Neural cell (in vitro differentiated cells): ENCODE measurements at regions not wholly inside any gene's neighbourhood (a gene's known extent, or its start where the extent isn't known, plus 50 kb on each side); places are given as distances from the start of the nearest gene placed in this dataset.
A peak's percentile ranks its signal among the peaks of the same experiment; 100 is the strongest.

ENCODE experiments used
- H2AFZ ChIP-seq: fragments of 200-600, 300-800 bp; sonication (generic), shearing (Covaris generic); 2 replicates; pipeline ENCODE4 v1.6.0; 2014; ENCODE audit warnings: low read depth, mild to moderate bottlenecking, antibody characterized with exemption, low read length, moderate library complexity
- H3F3A ChIP-seq: fragments of 200-600 bp; shearing (Covaris generic); 2 replicates; pipeline ENCODE4 v1.6.1; 2016; ENCODE audit warnings: mild to moderate bottlenecking, moderate library complexity, mixed read lengths, antibody characterized with exemption, low read length; ENCODE audit not compliant: insufficient read depth, poor library complexity, severe bottlenecking
- H3K27ac ChIP-seq: fragments of 200-600, 300-800 bp; sonication (generic), shearing (Covaris generic); 2 replicates; pipeline ENCODE4 v1.5.1; 2014; ENCODE audit warnings: mild to moderate bottlenecking, low read length, moderate library complexity
- H3K27me3 ChIP-seq: fragments of 300-800, 200-600 bp; sonication (generic), shearing (Covaris generic); 2 replicates; pipeline ENCODE4 v1.6.0; 2014; ENCODE audit warnings: mild to moderate bottlenecking, low read depth, low read length, moderate library complexity; ENCODE audit not compliant: insufficient read depth
- H3K36me3 ChIP-seq: fragments of 300-800, 200-600 bp; sonication (generic), shearing (Covaris generic); 2 replicates; pipeline ENCODE4 v1.5.1; 2014; ENCODE audit warnings: mild to moderate bottlenecking, antibody characterized with exemption, low read length, moderate library complexity; ENCODE audit not compliant: insufficient read depth
- H3K4me2 ChIP-seq: fragments of 300-800, 200-600 bp; sonication (generic), shearing (Covaris generic); 2 replicates; pipeline ENCODE4 v1.6.0; 2014; ENCODE audit warnings: mild to moderate bottlenecking, low read length
- H3K4me3 ChIP-seq: fragments of 300-800, 200-600 bp; sonication (generic), shearing (Covaris generic); 2 replicates; pipeline ENCODE4 v1.5.1; 2014; ENCODE audit warnings: mild to moderate bottlenecking, low read length, moderate library complexity
- H3K79me2 ChIP-seq: fragments of 200-600 bp; shearing (Covaris generic); replicated peaks from 2 replicates; pipeline ENCODE4 v1.6.0; 2014; ENCODE audit warnings: mild to moderate bottlenecking, low read length, moderate library complexity; ENCODE audit not compliant: insufficient read depth
- H3K9ac ChIP-seq: fragments of 300-800, 200-600 bp; sonication (generic), shearing (Covaris generic); 2 replicates; pipeline ENCODE4 v1.6.1; 2016; ENCODE audit warnings: mild to moderate bottlenecking, low read length, mixed read lengths
- H3K9me2 ChIP-seq: fragments of 200-600 bp; shearing (Covaris generic); 2 replicates; pipeline ENCODE4 v1.6.1; 2016; ENCODE audit warnings: mild to moderate bottlenecking, low read length, mixed read lengths; ENCODE audit not compliant: insufficient read depth
- H3K9me3 ChIP-seq: fragments of 200-600, 300-800 bp; sonication (generic), shearing (Covaris generic); 2 replicates; pipeline ENCODE4 v1.6.1; 2016; ENCODE audit warnings: mild to moderate bottlenecking, mixed run types, low read length, moderate library complexity, mixed read lengths
- H4K20me1 ChIP-seq: fragments of 200-600 bp; shearing (Covaris generic); 2 replicates; pipeline ENCODE4 v1.6.1; 2016; ENCODE audit warnings: mild to moderate bottlenecking, mixed run types; ENCODE audit not compliant: insufficient read depth
- EP300 ChIP-seq: fragments of 450-650 bp; conservative IDR thresholded peaks from 2 replicates; pipeline ENCODE4 v1.6.1; 2014; ENCODE audit warnings: antibody characterized with exemption, mild to moderate bottlenecking, moderate library complexity; ENCODE audit not compliant: poor library complexity, severe bottlenecking
- EZH2 ChIP-seq: fragments of 200-600, 300-800 bp; shearing (Covaris generic), sonication (generic); IDR thresholded peaks from 2 replicates; pipeline ENCODE4 v1.6.1; 2014; ENCODE audit warnings: antibody characterized with exemption, low read length, borderline replicate concordance, mild to moderate bottlenecking; ENCODE audit not compliant: insufficient read depth, poor library complexity, severe bottlenecking
- MXI1 ChIP-seq: fragments of 450-650 bp; conservative IDR thresholded peaks from 2 replicates; pipeline ENCODE4 v1.6.1; 2014; ENCODE audit warnings: antibody characterized with exemption, mild to moderate bottlenecking; ENCODE audit not compliant: poor library complexity, severe bottlenecking
- POLR2AphosphoS5 ChIP-seq: IDR thresholded peaks from 2 replicates; pipeline ENCODE4 v1.6.1; 2012
- RAD21 ChIP-seq: fragments of 450-650 bp; conservative IDR thresholded peaks from 2 replicates; pipeline ENCODE4 v1.6.1; 2014; ENCODE audit warnings: antibody characterized with exemption, mild to moderate bottlenecking, moderate library complexity
- SMC3 ChIP-seq: fragments of 450-650 bp; conservative IDR thresholded peaks from 2 replicates; pipeline ENCODE4 v1.6.1; 2014; ENCODE audit warnings: antibody characterized with exemption, mild to moderate bottlenecking, moderate library complexity; ENCODE audit not compliant: poor library complexity
- TAF1 ChIP-seq: IDR thresholded peaks from 2 replicates; pipeline ENCODE4 v1.6.1; 2012; ENCODE audit warnings: low read depth
- TF ChIP-seq, protein P1 (sequence below): fragments of 450-650 bp; IDR thresholded peaks from 2 replicates; pipeline ENCODE4 v1.5.1; 2014; ENCODE audit warnings: antibody characterized with exemption, mild to moderate bottlenecking, moderate library complexity; ENCODE audit not compliant: poor library complexity, severe bottlenecking
- TF ChIP-seq, protein P2 (sequence below): IDR thresholded peaks from 2 replicates; pipeline ENCODE4 v1.6.1; 2012; ENCODE audit warnings: borderline replicate concordance

- no peak overlapping the region for H3K9ac ChIP-seq
- TF ChIP-seq EP300: no peak
- no peak for TF ChIP-seq EZH2
- no peak for TF ChIP-seq MXI1
- no peak for TF ChIP-seq POLR2AphosphoS5
- TF ChIP-seq, protein P1, sequence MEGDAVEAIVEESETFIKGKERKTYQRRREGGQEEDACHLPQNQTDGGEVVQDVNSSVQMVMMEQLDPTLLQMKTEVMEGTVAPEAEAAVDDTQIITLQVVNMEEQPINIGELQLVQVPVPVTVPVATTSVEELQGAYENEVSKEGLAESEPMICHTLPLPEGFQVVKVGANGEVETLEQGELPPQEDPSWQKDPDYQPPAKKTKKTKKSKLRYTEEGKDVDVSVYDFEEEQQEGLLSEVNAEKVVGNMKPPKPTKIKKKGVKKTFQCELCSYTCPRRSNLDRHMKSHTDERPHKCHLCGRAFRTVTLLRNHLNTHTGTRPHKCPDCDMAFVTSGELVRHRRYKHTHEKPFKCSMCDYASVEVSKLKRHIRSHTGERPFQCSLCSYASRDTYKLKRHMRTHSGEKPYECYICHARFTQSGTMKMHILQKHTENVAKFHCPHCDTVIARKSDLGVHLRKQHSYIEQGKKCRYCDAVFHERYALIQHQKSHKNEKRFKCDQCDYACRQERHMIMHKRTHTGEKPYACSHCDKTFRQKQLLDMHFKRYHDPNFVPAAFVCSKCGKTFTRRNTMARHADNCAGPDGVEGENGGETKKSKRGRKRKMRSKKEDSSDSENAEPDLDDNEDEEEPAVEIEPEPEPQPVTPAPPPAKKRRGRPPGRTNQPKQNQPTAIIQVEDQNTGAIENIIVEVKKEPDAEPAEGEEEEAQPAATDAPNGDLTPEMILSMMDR: no peak
- no peak for TF ChIP-seq TAF1
- no peak overlapping the region for H2AFZ ChIP-seq
- H3K4me2 ChIP-seq: no peak overlapping the region
- no peaks in the 10 kb centered on the region for H3K27me3 ChIP-seq
- no peaks in the 10 kb centered on the region for H3K36me3 ChIP-seq
- H3K9me3 ChIP-seq: no peaks in the 10 kb centered on the region
- H3K9me2 ChIP-seq: no peaks in the 10 kb centered on the region
- no peaks in the 10 kb centered on the region for H4K20me1 ChIP-seq
- no peaks in the 10 kb centered on the region for H3K79me2 ChIP-seq
- H3K27ac ChIP-seq: no peak overlapping the region
- no peaks in the 10 kb centered on the region for H3F3A ChIP-seq
- H3K4me3 ChIP-seq: no peak overlapping the region
Measured at GRCh38 chr5:147040856-147041255, 162.3 kb upstream of the PPP2R2B start.

DNA sequence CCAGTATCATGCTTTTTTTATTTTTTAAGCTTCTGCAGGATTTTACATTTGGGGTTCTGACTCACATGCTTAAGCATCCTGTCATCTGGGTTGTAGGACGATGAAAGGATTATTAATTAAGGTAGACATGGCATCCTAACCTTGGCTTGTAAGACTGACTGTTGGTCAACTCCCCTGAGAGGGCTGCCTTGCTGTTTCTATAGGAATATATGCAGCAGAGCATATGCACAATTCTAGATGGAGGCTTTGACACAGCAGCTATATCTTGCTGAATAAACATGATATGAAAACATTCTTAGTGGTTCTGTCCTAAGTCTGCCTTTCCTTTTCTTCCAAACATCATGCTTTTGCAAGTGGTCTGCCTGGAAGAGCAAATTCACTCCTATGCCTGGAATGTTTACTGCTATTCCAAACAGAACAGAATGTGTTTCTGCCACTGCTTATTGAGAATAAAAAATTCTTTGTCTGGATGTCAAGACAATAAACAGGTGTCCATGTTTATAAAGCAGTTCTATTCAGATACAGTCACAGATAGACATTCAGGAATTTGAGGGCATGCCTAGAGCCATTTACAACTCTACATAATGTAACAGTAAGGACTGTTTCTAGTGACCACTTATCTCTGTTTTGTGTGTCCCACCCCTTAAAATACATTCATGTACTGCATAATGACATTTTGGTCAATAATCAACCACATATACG, 166.2 kb upstream of the PPP2R2B start:
- Histone ChIP-seq H3K27ac (no peak overlapping the region), H3K79me2 (no peaks in the 10 kb centered on the region), H2AFZ (peak overlapping the region; percentile 9), H3K9me3 (no peaks in the 10 kb centered on the region), H3K27me3 (no peaks in the 10 kb centered on the region), H3F3A (no peaks in the 10 kb centered on the region), H4K20me1 (no peaks in the 10 kb centered on the region), H3K4me3 (no peak overlapping the region), H3K4me2 (no peak overlapping the region), H3K9ac (no peak overlapping the region), H3K9me2 (no peaks in the 10 kb centered on the region), H3K36me3 (no peaks in the 10 kb centered on the region)
- TF ChIP-seq, protein P1: no peak
- no peak for TF ChIP-seq TAF1
- no peak for TF ChIP-seq EP300
- no peak for TF ChIP-seq POLR2AphosphoS5
- no peak for TF ChIP-seq EZH2
- no peak for TF ChIP-seq MXI1
- TF ChIP-seq SMC3: no peak
- TF ChIP-seq, protein P2, sequence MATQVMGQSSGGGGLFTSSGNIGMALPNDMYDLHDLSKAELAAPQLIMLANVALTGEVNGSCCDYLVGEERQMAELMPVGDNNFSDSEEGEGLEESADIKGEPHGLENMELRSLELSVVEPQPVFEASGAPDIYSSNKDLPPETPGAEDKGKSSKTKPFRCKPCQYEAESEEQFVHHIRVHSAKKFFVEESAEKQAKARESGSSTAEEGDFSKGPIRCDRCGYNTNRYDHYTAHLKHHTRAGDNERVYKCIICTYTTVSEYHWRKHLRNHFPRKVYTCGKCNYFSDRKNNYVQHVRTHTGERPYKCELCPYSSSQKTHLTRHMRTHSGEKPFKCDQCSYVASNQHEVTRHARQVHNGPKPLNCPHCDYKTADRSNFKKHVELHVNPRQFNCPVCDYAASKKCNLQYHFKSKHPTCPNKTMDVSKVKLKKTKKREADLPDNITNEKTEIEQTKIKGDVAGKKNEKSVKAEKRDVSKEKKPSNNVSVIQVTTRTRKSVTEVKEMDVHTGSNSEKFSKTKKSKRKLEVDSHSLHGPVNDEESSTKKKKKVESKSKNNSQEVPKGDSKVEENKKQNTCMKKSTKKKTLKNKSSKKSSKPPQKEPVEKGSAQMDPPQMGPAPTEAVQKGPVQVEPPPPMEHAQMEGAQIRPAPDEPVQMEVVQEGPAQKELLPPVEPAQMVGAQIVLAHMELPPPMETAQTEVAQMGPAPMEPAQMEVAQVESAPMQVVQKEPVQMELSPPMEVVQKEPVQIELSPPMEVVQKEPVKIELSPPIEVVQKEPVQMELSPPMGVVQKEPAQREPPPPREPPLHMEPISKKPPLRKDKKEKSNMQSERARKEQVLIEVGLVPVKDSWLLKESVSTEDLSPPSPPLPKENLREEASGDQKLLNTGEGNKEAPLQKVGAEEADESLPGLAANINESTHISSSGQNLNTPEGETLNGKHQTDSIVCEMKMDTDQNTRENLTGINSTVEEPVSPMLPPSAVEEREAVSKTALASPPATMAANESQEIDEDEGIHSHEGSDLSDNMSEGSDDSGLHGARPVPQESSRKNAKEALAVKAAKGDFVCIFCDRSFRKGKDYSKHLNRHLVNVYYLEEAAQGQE: no peak
- no peak for TF ChIP-seq RAD21
